ENCODE measurements at regions not wholly inside any gene's neighbourhood (a gene's known extent, or its start where the extent isn't known, plus 50 kb on each side); places are given as distances from the start of the nearest gene placed in this dataset.

- DNase-seq (ENCODE audit: low spot score): no peak
- Mint-ChIP-seq H3K4me3 (no peak overlapping the region), H3K27me3 (ENCODE audit: insufficient read depth) (no peaks in the 10 kb centered on the region), H3K27ac (no peak overlapping the region), H3K9me3 (peaks cover 2% of the 10 kb centered on the region), H3K4me1 (ENCODE audit: low read depth) (no peaks in the 10 kb centered on the region), H3K36me3 (ENCODE audit: low read depth) (no peaks in the 10 kb centered on the region)
- intact Hi-C loops (cut with micrococcal nuclease): no loop called here
Measured at GRCh38 chr18:28404694-28405093, 227.8 kb upstream of the CDH2 start.

- DNase-seq (ENCODE audit: low spot score): no peak
- Mint-ChIP-seq H3K27ac (no peak overlapping the region), H3K4me1 (ENCODE audit: low read depth) (no peaks in the 10 kb centered on the region), H3K36me3 (ENCODE audit: low read depth) (no peaks in the 10 kb centered on the region), H3K27me3 (ENCODE audit: insufficient read depth) (no peaks in the 10 kb centered on the region), H3K4me3 (no peak overlapping the region), H3K9me3 (peaks cover 2% of the 10 kb centered on the region)
- intact Hi-C loops (cut with micrococcal nuclease): no loop called here
Measured at GRCh38 chr18:28399781-28400362, 222.9 kb upstream of the CDH2 start.

- intact Hi-C loops (cut with micrococcal nuclease): no loop called here
- no peak overlapping the region for H3K4me3 Mint-ChIP-seq
- no peaks in the 10 kb centered on the region for H3K4me1 Mint-ChIP-seq (ENCODE audit: low read depth)
- H3K36me3 Mint-ChIP-seq (ENCODE audit: low read depth): no peaks in the 10 kb centered on the region
- H3K27ac Mint-ChIP-seq: no peak overlapping the region
- DNase-seq (ENCODE audit: low spot score): no peak
- H3K9me3 Mint-ChIP-seq: peaks cover 7% of the 10 kb centered on the region
- no peaks in the 10 kb centered on the region for H3K27me3 Mint-ChIP-seq (ENCODE audit: insufficient read depth)
Measured at GRCh38 chr18:28398471-28398870, 221.5 kb upstream of the CDH2 start.

- Mint-ChIP-seq H3K4me3 (no peak overlapping the region), H3K4me1 (ENCODE audit: low read depth) (no peaks in the 10 kb centered on the region)
- intact Hi-C loops (cut with micrococcal nuclease): no loop called here
Measured at GRCh38 chr18:28390022-28390421, 213.1 kb upstream of the CDH2 start.

GRCh38 chr18:28382215-28382879 lies 205.4 kb upstream of the CDH2 start:
- no peaks in the 10 kb centered on the region for H3K27me3 Mint-ChIP-seq (ENCODE audit: insufficient read depth)
- no peak overlapping the region for H3K27ac Mint-ChIP-seq
- no peaks in the 10 kb centered on the region for H3K4me1 Mint-ChIP-seq (ENCODE audit: low read depth)
- intact Hi-C loops (cut with micrococcal nuclease): no loop called here
- peaks cover 15% of the 10 kb centered on the region for H3K9me3 Mint-ChIP-seq
- no peak for DNase-seq (ENCODE audit: low spot score)
- no peak overlapping the region for H3K4me3 Mint-ChIP-seq
- no peaks in the 10 kb centered on the region for H3K36me3 Mint-ChIP-seq (ENCODE audit: low read depth)

More at GRCh38 chr18:28390022-28390421, 213.1 kb upstream of the CDH2 start:
- H3K9me3 Mint-ChIP-seq: peaks cover 34% of the 10 kb centered on the region
- H3K36me3 Mint-ChIP-seq (ENCODE audit: low read depth): no peaks in the 10 kb centered on the region
- H3K27me3 Mint-ChIP-seq (ENCODE audit: insufficient read depth): no peaks in the 10 kb centered on the region
- DNase-seq (ENCODE audit: low spot score): no peak
- H3K27ac Mint-ChIP-seq: no peak overlapping the region

- no peaks in the 10 kb centered on the region for H3K36me3 Mint-ChIP-seq (ENCODE audit: low read depth)
- peaks cover 11% of the 10 kb centered on the region for H3K9me3 Mint-ChIP-seq
- no peak overlapping the region for H3K4me3 Mint-ChIP-seq
Measured at GRCh38 chr18:28372186-28372585, 195.3 kb upstream of the CDH2 start.

GRCh38 chr18:28366676-28367075 lies 189.7 kb upstream of the CDH2 start:
- Mint-ChIP-seq H3K27ac (no peak overlapping the region), H3K9me3 (peaks cover 10% of the 10 kb centered on the region), H3K36me3 (ENCODE audit: low read depth) (no peaks in the 10 kb centered on the region), H3K4me1 (ENCODE audit: low read depth) (no peaks in the 10 kb centered on the region), H3K4me3 (no peak overlapping the region), H3K27me3 (ENCODE audit: insufficient read depth) (no peaks in the 10 kb centered on the region)
- intact Hi-C loops (cut with micrococcal nuclease): no loop called here
- DNase-seq (ENCODE audit: low spot score): no peak

More at GRCh38 chr18:28372186-28372585, 195.3 kb upstream of the CDH2 start:
- Mint-ChIP-seq H3K27me3 (ENCODE audit: insufficient read depth) (no peaks in the 10 kb centered on the region), H3K27ac (no peak overlapping the region), H3K4me1 (ENCODE audit: low read depth) (no peaks in the 10 kb centered on the region)
- DNase-seq (ENCODE audit: low spot score): no peak
- intact Hi-C loops (cut with micrococcal nuclease): no loop called here

GRCh38 chr18:28365411-28365831 lies 188.5 kb upstream of the CDH2 start:
- intact Hi-C loops (cut with micrococcal nuclease): no loop called here
- no peak overlapping the region for H3K4me3 Mint-ChIP-seq
- H3K9me3 Mint-ChIP-seq: peaks cover 10% of the 10 kb centered on the region
- no peaks in the 10 kb centered on the region for H3K36me3 Mint-ChIP-seq (ENCODE audit: low read depth)
- no peak for DNase-seq (ENCODE audit: low spot score)
- H3K27me3 Mint-ChIP-seq (ENCODE audit: insufficient read depth): no peaks in the 10 kb centered on the region
- no peak overlapping the region for H3K27ac Mint-ChIP-seq
- H3K4me1 Mint-ChIP-seq (ENCODE audit: low read depth): no peaks in the 10 kb centered on the region

GRCh38 chr18:28363124-28363523 lies 186.2 kb upstream of the CDH2 start:
- peaks cover 8% of the 10 kb centered on the region for H3K9me3 Mint-ChIP-seq
- H3K4me3 Mint-ChIP-seq: no peak overlapping the region
- H3K27ac Mint-ChIP-seq: no peak overlapping the region
- DNase-seq (ENCODE audit: low spot score): no peak
- H3K27me3 Mint-ChIP-seq (ENCODE audit: insufficient read depth): no peaks in the 10 kb centered on the region
- H3K4me1 Mint-ChIP-seq (ENCODE audit: low read depth): no peaks in the 10 kb centered on the region
- no peaks in the 10 kb centered on the region for H3K36me3 Mint-ChIP-seq (ENCODE audit: low read depth)
- intact Hi-C loops (cut with micrococcal nuclease): no loop called here

GRCh38 chr18:28359176-28359575 lies 182.2 kb upstream of the CDH2 start:
- no peak overlapping the region for H3K27ac Mint-ChIP-seq
- intact Hi-C loops (cut with micrococcal nuclease): no loop called here
- no peaks in the 10 kb centered on the region for H3K27me3 Mint-ChIP-seq (ENCODE audit: insufficient read depth)
- peaks cover 11% of the 10 kb centered on the region for H3K9me3 Mint-ChIP-seq
- no peak for DNase-seq (ENCODE audit: low spot score)
- no peaks in the 10 kb centered on the region for H3K36me3 Mint-ChIP-seq (ENCODE audit: low read depth)
- no peak overlapping the region for H3K4me3 Mint-ChIP-seq
- no peaks in the 10 kb centered on the region for H3K4me1 Mint-ChIP-seq (ENCODE audit: low read depth)

GRCh38 chr18:28357766-28358401 lies 181.0 kb upstream of the CDH2 start:
- intact Hi-C loops (cut with micrococcal nuclease): no loop called here
- H3K36me3 Mint-ChIP-seq (ENCODE audit: low read depth): no peaks in the 10 kb centered on the region

GRCh38 chr18:28350821-28351220 lies 173.9 kb upstream of the CDH2 start:
- no peak for DNase-seq (ENCODE audit: low spot score)
- intact Hi-C loops (cut with micrococcal nuclease): no loop called here
- Mint-ChIP-seq H3K9me3 (peaks cover 15% of the 10 kb centered on the region), H3K27me3 (ENCODE audit: insufficient read depth) (no peaks in the 10 kb centered on the region), H3K27ac (no peak overlapping the region), H3K4me3 (no peak overlapping the region), H3K4me1 (ENCODE audit: low read depth) (no peaks in the 10 kb centered on the region), H3K36me3 (ENCODE audit: low read depth) (no peaks in the 10 kb centered on the region)

More at GRCh38 chr18:28357766-28358401, 181.0 kb upstream of the CDH2 start:
- Mint-ChIP-seq H3K4me3 (no peak overlapping the region), H3K4me1 (ENCODE audit: low read depth) (no peaks in the 10 kb centered on the region), H3K27ac (no peak overlapping the region), H3K27me3 (ENCODE audit: insufficient read depth) (no peaks in the 10 kb centered on the region), H3K9me3 (peaks cover 11% of the 10 kb centered on the region)
- DNase-seq (ENCODE audit: low spot score): no peak

GRCh38 chr18:28342231-28342630 lies 165.3 kb upstream of the CDH2 start:
- peaks cover 26% of the 10 kb centered on the region for H3K9me3 Mint-ChIP-seq

More at GRCh38 chr18:28342231-28342630, 165.3 kb upstream of the CDH2 start:
- DNase-seq (ENCODE audit: low spot score): no peak
- Mint-ChIP-seq H3K27me3 (ENCODE audit: insufficient read depth) (no peaks in the 10 kb centered on the region), H3K4me1 (ENCODE audit: low read depth) (no peaks in the 10 kb centered on the region), H3K27ac (no peak overlapping the region), H3K4me3 (no peak overlapping the region), H3K36me3 (ENCODE audit: low read depth) (no peaks in the 10 kb centered on the region)
- intact Hi-C loops (cut with micrococcal nuclease): no loop called here
